PC-9 (cell line): ENCODE measurements at regions not wholly inside any gene's neighbourhood (a gene's known extent, or its start where the extent isn't known, plus 50 kb on each side); places are given as distances from the start of the nearest gene placed in this dataset.

Source experiments
- BruUV-seq: library from RNA; stranded (reverse); fragments of 400-500 nt; replicated peaks from 2 replicates; lab custom pipeline; 2021; lab: Mats Ljungman, UMichigan
- CTCF ChIA-PET: fragments of 300-600 bp; sonication (Branson Sonifier 250); formaldehyde crosslinking; loops from one replicate; lab custom pipeline; 2022; ENCODE audit warnings: antibody characterized with exemption; lab: Charles Lee
- POLR2A ChIA-PET: fragments of 300-600 bp; sonication (Branson Sonifier 250); formaldehyde crosslinking; loops from one replicate; lab custom pipeline; 2022; ENCODE audit warnings: antibody characterized with exemption; ENCODE audit not compliant: unreplicated experiment; lab: Charles Lee
- DNase-seq, 2 experiments: peaks; one replicate each; pipeline versions ENCODE4 v3.0.0 to v3.0.0-alpha.2; 2015 to 2022; ENCODE audit warnings: mixed read lengths in 1 of 2
- H2AFZ ChIP-seq: fragments of 200-600 bp; sonication (generic); 2 replicates; pipeline ENCODE4 v1.8.1; 2017; ENCODE audit warnings: antibody characterized with exemption
- H3F3A ChIP-seq: fragments of 200-600 bp; sonication (generic); 2 replicates; pipeline ENCODE4 v1.8.1; 2017; ENCODE audit warnings: antibody characterized with exemption, mild to moderate bottlenecking, low read depth; ENCODE audit not compliant: insufficient read depth
- H3K27ac ChIP-seq: fragments of 200-600 bp; sonication (generic); 2 replicates; pipeline ENCODE4 v1.6.1; 2016; ENCODE audit warnings: mixed run types
- H3K27me3 ChIP-seq: fragments of 200-600 bp; sonication (generic); 2 replicates; pipeline ENCODE4 v1.6.1; 2016; ENCODE audit warnings: low read depth, mixed run types; ENCODE audit not compliant: insufficient read depth
- H3K36me3 ChIP-seq: fragments of 200-600 bp; sonication (generic); 2 replicates; pipeline ENCODE4 v1.6.1; 2016; ENCODE audit warnings: low read depth, mixed run types
- H3K4me1 ChIP-seq: fragments of 200-600 bp; sonication (generic); replicated peaks from 2 replicates; pipeline ENCODE4 v1.6.1; 2016; ENCODE audit warnings: mixed run types; ENCODE audit not compliant: insufficient read depth
- H3K4me2 ChIP-seq: fragments of 200-600 bp; sonication (generic); 2 replicates; pipeline ENCODE4 v1.6.1; 2017; ENCODE audit warnings: mixed run types
- H3K4me3 ChIP-seq: fragments of 200-600 bp; sonication (generic); 2 replicates; pipeline ENCODE4 v1.6.1; 2016; ENCODE audit warnings: mixed run types
- H3K79me2 ChIP-seq: fragments of 200-600 bp; sonication (generic); 2 replicates; pipeline ENCODE4 v1.6.1; 2017; ENCODE audit warnings: low read depth, mixed run types
- H3K9me2 ChIP-seq: fragments of 200-600 bp; sonication (generic); 2 replicates; pipeline ENCODE4 v1.8.1; 2017; ENCODE audit warnings: mild to moderate bottlenecking; ENCODE audit not compliant: insufficient read depth
- H3K9me3 ChIP-seq: fragments of 200-600 bp; sonication (generic); 2 replicates; pipeline ENCODE4 v1.8.1; 2016; ENCODE audit warnings: low read depth; ENCODE audit not compliant: insufficient read depth
- H4K20me1 ChIP-seq: fragments of 200-600 bp; sonication (generic); 2 replicates; pipeline ENCODE4 v1.8.1; 2017; ENCODE audit not compliant: insufficient read depth
- CTCF ChIP-seq: fragments of 200-600 bp; sonication (generic); conservative IDR thresholded peaks from 2 replicates; pipeline ENCODE4 v1.6.1; 2017; ENCODE audit warnings: mixed run types, antibody characterized with exemption, mild to moderate bottlenecking, moderate library complexity
- EZH2 ChIP-seq: fragments of 200-600 bp; sonication (generic); IDR thresholded peaks from 2 replicates; pipeline ENCODE4 v1.8.0; 2017; ENCODE audit warnings: antibody characterized with exemption, low read depth
- intact Hi-C: fragments of 100-400 bp; cut with micrococcal nuclease; formaldehyde crosslinking; loops from one replicate; pipeline ENCODE4 v1.10.0; 2022; ENCODE audit not compliant: unreplicated experiment

- H3K79me2 ChIP-seq = no peaks in the 10 kb centered on the region
- H3K9me3 ChIP-seq = no peaks in the 10 kb centered on the region
- no peaks in the 10 kb centered on the region for H3K27me3 ChIP-seq
- BruUV-seq = no TSS peak
- H3K4me2 ChIP-seq = no peak overlapping the region
- ChIA-PET CTCF (no interaction called here), POLR2A (no interaction called here)
- DNase-seq = no peak
- no peak overlapping the region for H2AFZ ChIP-seq
- TF ChIP-seq CTCF (no peak), EZH2 (no peak)
- H3K4me3 ChIP-seq = no peak overlapping the region
- no peaks in the 10 kb centered on the region for H3F3A ChIP-seq
- H3K36me3 ChIP-seq = no peaks in the 10 kb centered on the region
- no peaks in the 10 kb centered on the region for H4K20me1 ChIP-seq
- no peaks in the 10 kb centered on the region for H3K9me2 ChIP-seq
- no peak overlapping the region for H3K27ac ChIP-seq
- intact Hi-C loops = loop anchor here (5.0 kb wide), 1 partner anchor 170 kb away; no protein-coding TSS in a partner anchor
- H3K4me1 ChIP-seq = no peaks in the 10 kb centered on the region
Measured at GRCh38 chr14:85247071-85247470, 282.9 kb upstream of the FLRT2 start.

DNA sequence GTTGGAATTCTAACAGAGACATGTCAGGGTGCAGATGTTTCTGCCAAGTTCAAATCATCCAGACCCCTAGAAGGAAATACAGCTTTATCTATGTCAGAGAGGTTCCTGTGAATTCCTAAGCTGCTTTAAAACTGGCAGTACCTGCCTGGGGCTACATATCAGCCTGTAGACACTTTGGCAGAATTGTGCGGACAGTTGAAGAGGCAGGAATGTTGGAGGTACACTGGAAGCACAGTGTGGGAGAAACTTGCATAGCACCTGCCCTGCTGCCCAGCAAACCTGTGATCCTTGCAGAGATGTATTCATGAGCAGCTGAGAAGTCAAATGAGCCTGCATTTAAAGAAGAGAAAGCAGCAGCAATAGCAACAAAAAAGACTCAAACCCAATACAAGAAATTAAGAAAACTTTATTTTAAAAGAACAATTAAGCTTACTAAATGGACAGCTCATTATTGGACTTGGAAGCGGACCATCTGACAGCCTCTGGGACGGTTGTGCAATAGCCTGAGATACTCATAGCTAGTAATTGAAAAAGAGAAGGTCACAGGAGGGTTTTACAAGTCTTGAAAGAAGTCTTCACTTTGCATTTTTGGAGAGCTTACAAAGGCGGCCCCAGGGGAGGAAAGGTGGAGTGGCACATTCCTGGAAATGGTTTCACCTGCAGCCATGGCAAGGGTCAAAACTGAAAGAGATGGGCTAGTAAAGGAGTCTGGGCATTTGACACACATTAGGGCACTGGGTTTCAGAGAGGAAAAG lies 280.9 kb upstream of the FLRT2 start:
- Histone ChIP-seq H4K20me1 (no peaks in the 10 kb centered on the region), H3K27me3 (no peaks in the 10 kb centered on the region), H3F3A (no peaks in the 10 kb centered on the region), H3K27ac (no peak overlapping the region), H3K4me1 (no peaks in the 10 kb centered on the region), H3K36me3 (no peaks in the 10 kb centered on the region), H3K9me3 (no peaks in the 10 kb centered on the region), H3K9me2 (no peaks in the 10 kb centered on the region), H3K79me2 (no peaks in the 10 kb centered on the region), H3K4me3 (no peak overlapping the region), H3K4me2 (no peak overlapping the region), H2AFZ (no peak overlapping the region)
- BruUV-seq = no TSS peak
- CTCF ChIA-PET = interaction anchor here (0.6 kb wide), 1 partner anchor 218 kb away, joined by 4 read pairs; no protein-coding TSS in a partner anchor
- no peak for TF ChIP-seq CTCF
- no peak for TF ChIP-seq EZH2
- POLR2A ChIA-PET = interaction anchor here (0.6 kb wide), 1 partner anchor 284 kb away, joined by 4 read pairs; no protein-coding TSS in a partner anchor
- intact Hi-C loops = loop anchor here (2.0 to 5.0 kb wide), 2 partner anchors 14 to 168 kb away; no protein-coding TSS in a partner anchor
- DNase-seq = peak; percentile 34 to 48

DNA sequence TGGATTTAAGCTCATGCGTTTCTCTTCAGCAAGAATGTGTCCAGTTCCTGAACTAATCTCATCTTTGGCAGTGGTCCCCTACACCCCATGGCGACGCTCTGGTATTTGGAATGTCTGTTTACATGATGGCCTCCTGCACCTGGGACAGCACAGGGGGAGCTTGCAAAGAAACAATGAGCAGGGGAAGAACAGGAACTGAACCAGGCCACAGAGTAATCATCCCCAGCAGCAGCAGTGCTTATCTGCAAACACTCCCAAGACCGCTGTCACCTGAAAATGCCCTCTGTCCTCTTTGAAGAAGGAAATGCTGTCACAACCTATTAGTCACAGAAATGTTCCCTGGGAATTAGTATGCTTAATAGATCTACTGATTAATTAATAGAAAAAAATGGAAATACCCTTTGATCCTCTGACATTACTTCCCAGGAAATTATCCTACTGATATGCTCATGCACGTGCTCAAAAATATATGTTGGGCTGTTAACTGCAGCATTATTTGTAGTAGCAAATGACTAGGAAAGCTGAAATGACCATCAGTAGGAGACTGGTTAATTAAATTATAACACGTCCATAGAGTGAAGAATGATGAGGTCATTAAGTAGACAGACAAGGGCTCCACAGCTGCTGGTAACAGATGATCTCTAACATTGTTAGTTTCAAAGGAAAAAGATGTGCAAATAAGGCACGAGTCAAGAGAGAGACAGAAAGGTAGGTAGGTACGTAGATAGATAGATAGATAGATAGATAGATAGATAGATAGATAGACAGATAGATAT lies 279.3 kb upstream of the FLRT2 start:
- POLR2A ChIA-PET = no interaction called here
- Histone ChIP-seq H4K20me1 (no peaks in the 10 kb centered on the region), H3F3A (no peaks in the 10 kb centered on the region), H3K4me3 (no peak overlapping the region), H3K27me3 (no peaks in the 10 kb centered on the region), H3K9me2 (no peaks in the 10 kb centered on the region), H3K27ac (no peak overlapping the region), H3K79me2 (no peaks in the 10 kb centered on the region), H3K36me3 (no peaks in the 10 kb centered on the region), H3K4me2 (no peak overlapping the region), H2AFZ (no peak overlapping the region), H3K9me3 (no peaks in the 10 kb centered on the region), H3K4me1 (no peaks in the 10 kb centered on the region)
- intact Hi-C loops = loop anchor here (2.0 kb wide), 1 partner anchor 276 kb away; no protein-coding TSS in a partner anchor
- peak; percentile 33 to 42 for DNase-seq
- CTCF ChIA-PET = no interaction called here
- no TSS peak for BruUV-seq
- TF ChIP-seq CTCF = no peak
- TF ChIP-seq EZH2 = no peak
